GM12878 (cell line): ENCODE measurements at regions not wholly inside any gene's neighbourhood (a gene's known extent, or its start where the extent isn't known, plus 50 kb on each side); places are given as distances from the start of the nearest gene placed in this dataset.

Source experiments
- ATAC-seq: fragments of 200-7000 bp; cut with Tn5 transposase; 3 replicates; pipeline ENCODE4 v1.9.1; 2020; ENCODE audit warnings: mild to moderate bottlenecking, moderate library complexity
- BruUV-seq: library from RNA; stranded (reverse); fragments of 400-500 nt; replicated peaks from 2 replicates; lab custom pipeline; 2021; lab: Mats Ljungman, UMichigan
- CTCF ChIA-PET: fragments of 300-600 bp; sonication (Branson Sonifier 250); formaldehyde crosslinking; extraction: SDS; loops from one replicate; lab custom pipeline; 2021; ENCODE audit warnings: inconsistent platforms; lab: Yijun Ruan, JAX
- POLR2A ChIA-PET: fragments of 350-600 bp; formaldehyde crosslinking; extraction: SDS; loops from one replicate; lab custom pipeline; 2021; ENCODE audit warnings: inconsistent platforms; lab: Charles Lee
- RAD21 ChIA-PET: fragments of 300-600 bp; sonication (Branson Sonifier 250); formaldehyde crosslinking; loops from one replicate; lab custom pipeline; 2023; ENCODE audit warnings: antibody characterized with exemption; ENCODE audit not compliant: unreplicated experiment; lab: Charles Lee
- SMC1A ChIA-PET: fragments of 300-600 bp; sonication (Branson Sonifier 250); formaldehyde crosslinking; loops from one replicate; lab custom pipeline; 2023; ENCODE audit not compliant: unreplicated experiment, uncharacterized antibody; lab: Charles Lee
- DNase-seq: peaks from one replicate; pipeline ENCODE4 v3.0.0-alpha.2; 2011; ENCODE audit warnings: low read depth, low spot score
- FAIRE-seq: peaks from 3 replicates; lab custom pipeline; 2011; peaks lifted over from hg19 to GRCh38; lab: Jason Lieb, UNC
- H2AFZ ChIP-seq: 2 replicates; pipeline ENCODE4 v1.6.0; 2011; ENCODE audit warnings: low read depth, low read length, control low read depth; ENCODE audit not compliant: control insufficient read depth
- H3K27ac ChIP-seq: 2 replicates; pipeline ENCODE4 v1.5.1; 2011; ENCODE audit warnings: control low read depth; ENCODE audit not compliant: control insufficient read depth, insufficient read depth
- H3K27me3 ChIP-seq, 2 experiments: replicated peaks in 1 of 2; 2 replicates each; pipeline versions ENCODE4 v1.6.0 to v1.6.1; 2011; ENCODE audit warnings: low read length in 1 of 2; ENCODE audit not compliant: control insufficient read depth in 2 of 2, insufficient read depth in 2 of 2
- H3K36me3 ChIP-seq, 2 experiments: 2 replicates each; pipeline ENCODE4 v1.5.1; 2011; ENCODE audit warnings: low read length in 1 of 2; ENCODE audit not compliant: control insufficient read depth in 2 of 2, insufficient read depth in 2 of 2
- H3K4me1 ChIP-seq: 2 replicates; pipeline ENCODE4 v1.6.1; 2011; ENCODE audit warnings: mild to moderate bottlenecking, low read length, moderate library complexity, mixed read lengths; ENCODE audit not compliant: control insufficient read depth, insufficient read depth
- H3K4me2 ChIP-seq: 2 replicates; pipeline ENCODE4 v1.6.0; 2011; ENCODE audit warnings: control low read depth; ENCODE audit not compliant: control insufficient read depth, insufficient read depth
- H3K4me3 ChIP-seq: fragments of 200-600 bp; sonication (generic); 2 replicates; pipeline ENCODE4 v1.5.1; 2016
- H3K79me2 ChIP-seq: 2 replicates; pipeline ENCODE4 v1.6.0; 2011; ENCODE audit warnings: low read length; ENCODE audit not compliant: control insufficient read depth, insufficient read depth
- H3K9ac ChIP-seq: 2 replicates; pipeline ENCODE4 v1.8.0; 2011; ENCODE audit warnings: low read length, control low read depth, mixed read lengths; ENCODE audit not compliant: control insufficient read depth, insufficient read depth
- H3K9me3 ChIP-seq: replicated peaks from 3 replicates; pipeline ENCODE4 v1.5.1; 2011; ENCODE audit warnings: mild to moderate bottlenecking, low read length; ENCODE audit not compliant: control insufficient read depth, insufficient read depth
- H4K20me1 ChIP-seq: 2 replicates; pipeline ENCODE4 v1.6.0; 2011; ENCODE audit not compliant: control insufficient read depth, insufficient read depth
- CHD4 ChIP-seq: fragments of 200-600 bp; sonication (generic); IDR thresholded peaks from 2 replicates; pipeline ENCODE4 v1.6.1; 2016; ENCODE audit warnings: mild to moderate bottlenecking
- IRF4 ChIP-seq: IDR thresholded peaks from 2 replicates; pipeline ENCODE4 v1.6.1; 2011; ENCODE audit warnings: low read depth, low read length
- MEF2A ChIP-seq: IDR thresholded peaks from 2 replicates; pipeline ENCODE4 v1.6.1; 2011; ENCODE audit warnings: low read depth, mild to moderate bottlenecking, low read length, moderate library complexity; ENCODE audit not compliant: insufficient read depth
- NFXL1 ChIP-seq: fragments of 450-650 bp; IDR thresholded peaks from 2 replicates; pipeline ENCODE4 v1.6.1; 2017; ENCODE audit warnings: antibody characterized with exemption, mild to moderate bottlenecking, borderline replicate concordance
- RBBP5 ChIP-seq: fragments of 200-600 bp; sonication (generic); conservative IDR thresholded peaks from 2 replicates; pipeline ENCODE4 v1.6.1; 2016
- SPI1 ChIP-seq: IDR thresholded peaks from 2 replicates; pipeline ENCODE4 v1.6.1; 2011; ENCODE audit warnings: low read depth, mild to moderate bottlenecking, low read length, moderate library complexity, borderline replicate concordance; ENCODE audit not compliant: insufficient read depth
- SREBF2 ChIP-seq: IDR thresholded peaks from 2 replicates; pipeline ENCODE4 v1.6.1; 2012; ENCODE audit warnings: mild to moderate bottlenecking, low read length
- STAT1 ChIP-seq: fragments of 450-650 bp; conservative IDR thresholded peaks from 2 replicates; pipeline ENCODE4 v1.6.1; 2014; ENCODE audit warnings: antibody characterized with exemption, mild to moderate bottlenecking
- SUZ12 ChIP-seq: fragments of 200-600 bp; sonication (generic); IDR thresholded peaks from one replicate; pipeline ENCODE4 v1.6.1; 2018; ENCODE audit warnings: antibody characterized with exemption, mild to moderate bottlenecking; ENCODE audit not compliant: unreplicated experiment
- TCF12 ChIP-seq: IDR thresholded peaks from 2 replicates; pipeline ENCODE4 v1.6.1; 2011; ENCODE audit warnings: low read depth, mild to moderate bottlenecking, low read length
- WGBS: methylation state at CpG from one replicate; pipeline ENCODE4 v1.1.6; 2016; ENCODE audit warnings: low lambda C conversion rate; ENCODE audit not compliant: insufficient replicate concordance, insufficient coverage; ENCODE audit errors: missing lambda C conversion rate; 5-methylcytosine and 5-hydroxymethylcytosine counted together
- in situ Hi-C: fragments of 300-500 bp; cut with MboI; formaldehyde crosslinking; loops from 9 replicates; pipeline ENCODE4 v1.14.3; 2018; ENCODE audit warnings: mixed read lengths
- intact Hi-C: fragments of 100-400 bp; cut with micrococcal nuclease; formaldehyde crosslinking; loops from one replicate; pipeline ENCODE4 v1.14.2; 2022; ENCODE audit not compliant: unreplicated experiment
- TF ChIP-seq, protein P1 (sequence below): fragments of 450-650 bp; IDR thresholded peaks from 2 replicates; pipeline ENCODE4 v1.6.1; 2016; ENCODE audit warnings: mild to moderate bottlenecking, moderate library complexity, borderline replicate concordance
- TF ChIP-seq, protein P2 (sequence below): fragments of 450-650 bp; formaldehyde crosslinking; IDR thresholded peaks from 2 replicates; pipeline ENCODE4 v1.4.0; 2022; ENCODE audit warnings: mild to moderate bottlenecking, moderate library complexity

DNA sequence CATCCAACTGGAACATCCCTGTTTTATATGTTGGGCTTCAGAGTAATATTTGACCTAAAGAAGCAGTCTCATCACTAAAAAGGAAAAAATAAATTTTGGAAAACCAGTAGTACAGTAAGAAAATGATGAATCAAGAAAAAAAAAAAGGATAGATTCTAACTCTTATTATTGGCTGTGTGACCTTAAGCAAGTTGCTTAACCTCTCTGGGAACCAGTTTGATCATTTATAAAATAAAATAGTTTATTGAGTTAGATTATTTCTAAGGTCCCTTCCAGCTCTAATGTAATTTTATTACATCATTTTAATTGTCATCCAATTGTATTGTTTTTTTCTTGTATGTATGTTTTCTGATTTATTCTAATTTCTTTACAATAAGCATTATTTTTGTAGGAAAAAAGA, 127.0 kb downstream of the PRELID2 start:
- ChIA-PET RAD21 (no interaction called here), CTCF (no interaction called here), SMC1A (interaction anchor here (0.7 to 1.3 kb wide), 3 partner anchors 10 to 1405 kb away, joined by 3 to 5 read pairs (median 4); no protein-coding TSS in a partner anchor), POLR2A (no interaction called here)
- BruUV-seq: no TSS peak
- no peak overlapping the region for H3K9ac ChIP-seq
- in situ Hi-C loops: no loop called here
- H3K4me1 ChIP-seq: no peaks in the 10 kb centered on the region
- no peaks in the 10 kb centered on the region; the same call in 1 of the 2 replicates for H4K20me1 ChIP-seq
- intact Hi-C loops: no loop called here
- H3K27me3 ChIP-seq: no peaks in the 10 kb centered on the region; a peak in 1 of 4 replicates
- ATAC-seq: no peak
- no peak overlapping the region for H2AFZ ChIP-seq
- H3K27ac ChIP-seq: no peak overlapping the region
- H3K4me3 ChIP-seq: no peak overlapping the region
- no peak for DNase-seq
- no peak for TF ChIP-seq SUZ12
- TF ChIP-seq STAT1: no peak
- TF ChIP-seq SREBF2: no peak
- TF ChIP-seq SPI1: no peak
- TF ChIP-seq TCF12: no peak
- TF ChIP-seq, all 136 proteins: peak for 0
- H3K79me2 ChIP-seq: no peaks in the 10 kb centered on the region
- H3K36me3 ChIP-seq: no peaks in the 10 kb centered on the region
- no peak for FAIRE-seq
- H3K4me2 ChIP-seq: no peak overlapping the region
- no peaks in the 10 kb centered on the region for H3K9me3 ChIP-seq

DNA sequence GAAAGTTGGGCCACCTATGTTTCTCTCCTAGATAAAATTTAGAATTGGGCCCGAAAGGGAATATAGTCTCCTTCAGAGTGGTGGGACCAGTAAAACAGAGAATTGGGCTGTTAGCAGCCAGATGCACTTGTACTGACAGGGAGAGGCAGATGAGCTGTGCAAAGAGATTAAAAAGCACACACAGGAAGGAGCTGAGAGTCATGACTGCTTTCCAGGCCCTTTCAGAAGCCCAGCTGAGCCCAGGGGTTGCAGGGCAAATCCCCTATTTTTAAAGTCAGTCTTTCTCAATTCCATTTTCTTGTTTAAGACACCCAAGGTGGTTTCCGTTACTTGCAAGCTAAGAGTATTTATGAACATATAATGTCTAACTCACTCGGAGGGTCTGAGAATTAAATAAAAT, 130.4 kb downstream of the PRELID2 start:
- CTCF ChIA-PET: interaction anchor here (1.2 kb wide), 1 partner anchor 12 kb away, joined by 3 read pairs; no protein-coding TSS in a partner anchor
- TF ChIP-seq MEF2A (no peak), CHD4 (no peak), NFXL1 (no peak), SUZ12 (no peak), IRF4 (no peak), RBBP5 (no peak)
- TF ChIP-seq, protein P1, sequence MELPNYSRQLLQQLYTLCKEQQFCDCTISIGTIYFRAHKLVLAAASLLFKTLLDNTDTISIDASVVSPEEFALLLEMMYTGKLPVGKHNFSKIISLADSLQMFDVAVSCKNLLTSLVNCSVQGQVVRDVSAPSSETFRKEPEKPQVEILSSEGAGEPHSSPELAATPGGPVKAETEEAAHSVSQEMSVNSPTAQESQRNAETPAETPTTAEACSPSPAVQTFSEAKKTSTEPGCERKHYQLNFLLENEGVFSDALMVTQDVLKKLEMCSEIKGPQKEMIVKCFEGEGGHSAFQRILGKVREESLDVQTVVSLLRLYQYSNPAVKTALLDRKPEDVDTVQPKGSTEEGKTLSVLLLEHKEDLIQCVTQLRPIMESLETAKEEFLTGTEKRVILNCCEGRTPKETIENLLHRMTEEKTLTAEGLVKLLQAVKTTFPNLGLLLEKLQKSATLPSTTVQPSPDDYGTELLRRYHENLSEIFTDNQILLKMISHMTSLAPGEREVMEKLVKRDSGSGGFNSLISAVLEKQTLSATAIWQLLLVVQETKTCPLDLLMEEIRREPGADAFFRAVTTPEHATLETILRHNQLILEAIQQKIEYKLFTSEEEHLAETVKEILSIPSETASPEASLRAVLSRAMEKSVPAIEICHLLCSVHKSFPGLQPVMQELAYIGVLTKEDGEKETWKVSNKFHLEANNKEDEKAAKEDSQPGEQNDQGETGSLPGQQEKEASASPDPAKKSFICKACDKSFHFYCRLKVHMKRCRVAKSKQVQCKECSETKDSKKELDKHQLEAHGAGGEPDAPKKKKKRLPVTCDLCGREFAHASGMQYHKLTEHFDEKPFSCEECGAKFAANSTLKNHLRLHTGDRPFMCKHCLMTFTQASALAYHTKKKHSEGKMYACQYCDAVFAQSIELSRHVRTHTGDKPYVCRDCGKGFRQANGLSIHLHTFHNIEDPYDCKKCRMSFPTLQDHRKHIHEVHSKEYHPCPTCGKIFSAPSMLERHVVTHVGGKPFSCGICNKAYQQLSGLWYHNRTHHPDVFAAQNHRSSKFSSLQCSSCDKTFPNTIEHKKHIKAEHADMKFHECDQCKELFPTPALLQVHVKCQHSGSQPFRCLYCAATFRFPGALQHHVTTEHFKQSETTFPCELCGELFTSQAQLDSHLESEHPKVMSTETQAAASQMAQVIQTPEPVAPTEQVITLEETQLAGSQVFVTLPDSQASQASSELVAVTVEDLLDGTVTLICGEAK: no peak
- TF ChIP-seq, protein P2, sequence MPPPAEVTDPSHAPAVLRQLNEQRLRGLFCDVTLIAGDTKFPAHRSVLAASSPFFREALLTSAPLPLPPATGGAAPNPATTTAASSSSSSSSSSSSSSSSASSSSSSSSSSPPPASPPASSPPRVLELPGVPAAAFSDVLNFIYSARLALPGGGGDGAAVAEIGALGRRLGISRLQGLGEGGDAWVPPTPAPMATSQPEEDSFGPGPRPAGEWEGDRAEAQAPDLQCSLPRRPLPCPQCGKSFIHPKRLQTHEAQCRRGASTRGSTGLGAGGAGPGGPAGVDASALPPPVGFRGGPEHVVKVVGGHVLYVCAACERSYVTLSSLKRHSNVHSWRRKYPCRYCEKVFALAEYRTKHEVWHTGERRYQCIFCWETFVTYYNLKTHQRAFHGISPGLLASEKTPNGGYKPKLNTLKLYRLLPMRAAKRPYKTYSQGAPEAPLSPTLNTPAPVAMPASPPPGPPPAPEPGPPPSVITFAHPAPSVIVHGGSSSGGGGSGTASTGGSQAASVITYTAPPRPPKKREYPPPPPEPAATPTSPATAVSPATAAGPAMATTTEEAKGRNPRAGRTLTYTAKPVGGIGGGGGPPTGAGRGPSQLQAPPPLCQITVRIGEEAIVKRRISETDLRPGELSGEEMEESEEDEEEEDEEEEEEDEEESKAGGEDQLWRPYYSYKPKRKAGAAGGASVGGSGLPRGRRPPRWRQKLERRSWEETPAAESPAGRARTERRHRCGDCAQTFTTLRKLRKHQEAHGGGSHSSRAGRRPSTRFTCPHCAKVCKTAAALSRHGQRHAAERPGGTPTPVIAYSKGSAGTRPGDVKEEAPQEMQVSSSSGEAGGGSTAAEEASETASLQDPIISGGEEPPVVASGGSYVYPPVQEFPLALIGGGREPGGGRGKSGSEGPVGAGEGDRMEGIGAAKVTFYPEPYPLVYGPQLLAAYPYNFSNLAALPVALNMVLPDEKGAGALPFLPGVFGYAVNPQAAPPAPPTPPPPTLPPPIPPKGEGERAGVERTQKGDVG: no peak
- Histone ChIP-seq H3K4me3 (no peak overlapping the region), H3K4me1 (no peaks in the 10 kb centered on the region), H3K79me2 (no peaks in the 10 kb centered on the region), H3K36me3 (no peaks in the 10 kb centered on the region), H3K4me2 (no peak overlapping the region), H3K9ac (no peak overlapping the region), H3K27ac (no peak overlapping the region), H3K27me3 (no peaks in the 10 kb centered on the region), H4K20me1 (no peaks in the 10 kb centered on the region; the same call in 1 of the 2 replicates), H3K9me3 (no peaks in the 10 kb centered on the region), H2AFZ (no peak overlapping the region)
- ATAC-seq (no peak), FAIRE-seq (no peak), DNase-seq (no peak)
- BruUV-seq: no TSS peak
- 54% methylated on average over 3 of the region's 3 CpGs for WGBS
- RAD21 ChIA-PET: no interaction called here
- in situ Hi-C loops (no loop called here), intact Hi-C loops (no loop called here)
- POLR2A ChIA-PET: no interaction called here
- SMC1A ChIA-PET: no interaction called here
